GM19455 (cell line): ENCODE measurements at regions not wholly inside any gene's neighbourhood (a gene's known extent, or its start where the extent isn't known, plus 50 kb on each side); places are given as distances from the start of the nearest gene placed in this dataset.
A peak's percentile ranks its signal among the peaks of the same experiment; 100 is the strongest.
"Not testable (repeated sequence)": the region's sequence is repeated elsewhere in the genome, so short reads cannot be mapped to it uniquely, and the experiment has no call there.

Experiments used
- ATAC-seq: cut with Tn5 transposase; IDR thresholded peaks from one replicate; pipeline ENCODE4 v1.9.1; 2021; ENCODE audit not compliant: unreplicated experiment

- ATAC-seq = not testable (repeated sequence)
These were observed 82.3 kb upstream of the PRDX6 start for GRCh38 chr1:173394813-173395212.

GRCh38 chr1:173395762-173396161 lies 81.4 kb upstream of the PRDX6 start:
- ATAC-seq = no peak

DNA sequence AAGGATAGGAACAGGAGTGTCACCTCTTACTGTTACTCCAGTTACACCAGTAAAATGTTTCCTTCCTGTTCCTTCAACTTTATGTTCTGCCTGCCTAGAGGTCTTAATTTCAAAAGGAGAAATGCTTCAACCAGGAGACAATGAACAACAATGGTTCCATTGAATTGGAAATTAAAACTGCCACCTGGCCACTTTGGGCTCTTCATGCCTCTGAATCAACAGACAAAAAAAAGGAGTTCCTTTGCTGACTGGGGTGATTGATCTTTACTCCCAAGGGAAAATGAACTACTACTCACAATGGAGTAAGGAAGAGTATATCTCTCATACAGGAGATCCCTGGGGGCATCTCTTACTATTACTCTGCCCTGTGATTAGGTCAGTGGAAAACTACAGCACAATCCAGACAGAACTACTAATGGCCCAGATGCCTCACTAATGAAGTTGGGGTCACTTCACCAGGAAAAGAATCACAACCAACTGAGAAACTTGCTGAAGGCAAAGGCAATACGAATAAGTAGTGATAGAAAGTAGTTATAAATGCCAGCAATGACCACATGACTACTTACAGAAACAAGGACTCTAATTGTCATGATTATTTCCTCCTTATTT lies 76.6 kb upstream of the PRDX6 start:
- no peak for ATAC-seq

DNA sequence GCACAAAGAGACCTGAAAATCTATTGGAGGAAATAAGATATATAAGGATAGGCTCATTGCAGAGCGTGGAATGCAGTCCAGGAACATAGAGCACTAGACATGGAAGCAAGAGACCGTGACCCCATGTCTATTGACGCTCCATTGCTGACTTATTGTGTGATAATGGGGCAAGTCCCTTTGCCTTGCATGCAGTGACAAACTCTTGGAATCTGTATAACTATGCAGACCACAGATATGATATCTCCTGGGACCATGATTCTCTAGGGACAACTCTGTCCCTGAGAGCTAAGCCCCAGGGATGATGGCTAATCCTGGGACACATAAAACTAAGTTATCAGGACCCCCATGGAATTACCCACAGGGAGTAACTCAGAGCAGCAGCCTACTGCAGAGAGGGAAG lies 73.1 kb upstream of the PRDX6 start:
- ATAC-seq = no peak

GRCh38 chr1:173405281-173405680 lies 71.9 kb upstream of the PRDX6 start:
- no peak for ATAC-seq

- no peak for ATAC-seq
These were observed 71.3 kb upstream of the PRDX6 start for GRCh38 chr1:173405834-173406233.

DNA sequence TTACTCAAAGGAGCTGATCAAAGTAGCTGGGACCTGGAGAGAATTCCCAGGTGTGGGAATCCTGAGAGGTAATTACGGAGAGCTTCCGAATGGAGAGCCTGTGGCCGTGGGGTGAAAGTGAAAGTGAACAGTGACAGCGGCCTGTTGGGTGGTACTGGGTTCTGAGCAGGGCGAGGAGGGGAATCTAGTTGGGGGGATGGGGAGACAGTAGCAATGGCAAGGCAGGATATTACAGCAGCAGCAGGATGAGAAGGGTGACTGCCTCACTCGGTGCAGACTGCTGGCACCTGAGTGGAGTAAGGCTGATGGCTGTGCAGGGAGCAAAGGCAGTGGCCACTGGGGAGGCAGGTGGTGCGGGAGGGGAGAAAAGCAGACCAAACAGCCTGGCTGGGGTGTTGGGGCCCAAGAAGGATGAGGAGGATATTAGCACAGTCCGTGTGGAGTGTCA lies 70.3 kb upstream of the PRDX6 start:
- no peak for ATAC-seq

- ATAC-seq = no peak
These were observed 69.3 kb upstream of the PRDX6 start for GRCh38 chr1:173407846-173408245.

- ATAC-seq = no peak
These were observed 68.2 kb upstream of the PRDX6 start for GRCh38 chr1:173408886-173409285.

GRCh38 chr1:173409613-173410012 lies 67.5 kb upstream of the PRDX6 start:
- ATAC-seq = no peak

GRCh38 chr1:173410133-173410793 lies 66.9 kb upstream of the PRDX6 start:
- ATAC-seq = peak; percentile 11

GRCh38 chr1:173410794-173411236 lies 66.3 kb upstream of the PRDX6 start:
- peak; percentile 37 for ATAC-seq

DNA sequence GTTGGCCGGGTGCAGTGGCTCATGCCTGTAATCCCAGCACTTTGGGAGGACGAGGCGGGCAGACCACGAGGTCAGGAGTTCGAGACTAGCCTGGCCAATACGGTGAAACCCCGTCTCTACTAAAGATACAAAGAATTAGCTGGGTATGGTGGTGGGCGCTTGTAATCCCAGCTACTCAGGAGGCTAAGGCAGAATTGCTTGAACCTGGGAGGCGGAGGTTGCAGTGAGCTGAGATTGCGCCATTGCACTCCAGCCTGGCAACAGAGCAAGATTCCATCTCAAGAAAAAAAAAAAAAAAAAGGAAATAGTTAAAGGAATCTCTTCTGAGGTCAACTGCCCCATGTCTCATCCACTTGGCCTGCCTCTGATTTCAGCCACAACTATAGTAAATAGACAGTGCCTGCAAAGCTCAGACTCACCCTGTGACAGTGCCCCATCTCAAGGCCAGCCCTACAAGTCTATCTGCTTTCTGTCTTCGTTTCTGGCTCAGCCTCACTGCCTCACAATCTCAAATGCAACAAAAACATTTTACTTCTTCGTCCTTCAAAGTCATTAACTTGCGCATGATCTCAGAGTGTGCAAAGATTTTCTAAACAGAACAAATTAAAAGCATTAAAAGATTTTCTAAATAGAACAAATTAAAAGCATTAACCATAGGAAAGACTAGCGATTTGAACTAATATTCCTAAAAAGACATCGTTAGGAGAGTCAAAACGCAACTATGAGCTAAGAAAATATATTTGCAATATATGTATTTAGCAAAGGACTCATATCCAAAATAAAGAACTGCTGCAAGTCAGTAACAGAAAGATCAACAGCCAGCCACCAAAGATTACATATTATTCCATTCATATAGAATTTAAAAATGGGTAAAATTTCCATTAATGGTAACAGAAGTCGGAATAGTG lies 65.0 kb upstream of the PRDX6 start:
- ATAC-seq = no peak

DNA sequence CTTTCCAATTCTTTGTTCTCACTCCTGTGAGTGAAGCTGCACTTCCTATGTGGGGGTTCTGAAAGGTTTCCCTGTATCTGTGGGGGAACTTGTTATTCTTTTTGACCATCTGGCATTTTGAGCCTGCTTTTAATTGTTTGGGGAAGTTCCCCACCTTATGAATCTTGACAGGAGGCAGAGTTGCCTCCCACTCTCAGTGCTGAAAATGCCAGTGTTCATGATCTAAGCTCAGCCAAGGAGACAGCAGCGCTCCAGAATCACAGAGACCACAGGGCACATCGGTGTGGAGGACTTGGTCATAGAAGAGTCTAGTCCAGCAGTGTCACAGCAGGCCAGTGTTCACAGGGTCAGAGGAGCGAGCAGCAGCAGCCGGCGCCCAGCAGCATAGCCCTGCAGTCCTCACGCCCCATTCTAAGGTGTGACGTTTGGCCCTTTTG lies 63.8 kb upstream of the PRDX6 start:
- ATAC-seq = no peak

GRCh38 chr1:173414136-173414535 lies 63.0 kb upstream of the PRDX6 start:
- peak; percentile 43 for ATAC-seq

- ATAC-seq = no peak
These were observed 62.5 kb upstream of the PRDX6 start for GRCh38 chr1:173414539-173415226.

GRCh38 chr1:173415490-173415889 lies 61.6 kb upstream of the PRDX6 start:
- ATAC-seq = peak; percentile 34

DNA sequence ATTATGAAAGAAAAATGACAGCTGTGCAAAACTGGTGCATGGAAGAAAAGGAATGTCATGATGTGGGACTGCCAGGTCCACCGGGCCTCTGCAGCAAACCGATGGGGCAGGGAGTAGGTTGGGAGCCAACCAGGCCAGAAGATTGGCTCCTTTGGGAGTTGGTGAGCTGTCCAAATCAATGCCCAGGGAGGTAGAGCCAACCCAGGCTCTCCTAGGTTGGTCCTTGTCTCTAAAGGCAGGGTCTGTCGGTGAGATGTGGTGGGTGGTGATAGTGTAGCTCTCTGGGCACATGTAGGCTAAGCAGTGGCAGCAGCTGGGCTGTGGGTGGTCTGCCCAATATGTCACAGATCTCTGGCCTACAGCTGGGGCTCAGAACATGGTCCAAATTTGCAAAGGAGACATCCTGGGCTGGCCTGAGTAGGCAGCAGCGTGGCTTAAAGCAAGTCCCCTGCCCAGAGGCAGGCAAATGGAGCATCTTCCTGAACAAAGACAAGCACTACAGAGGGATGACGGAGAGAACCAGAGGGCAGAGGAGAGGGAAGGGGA lies 61.2 kb upstream of the PRDX6 start:
- peak; percentile 8 for ATAC-seq

DNA sequence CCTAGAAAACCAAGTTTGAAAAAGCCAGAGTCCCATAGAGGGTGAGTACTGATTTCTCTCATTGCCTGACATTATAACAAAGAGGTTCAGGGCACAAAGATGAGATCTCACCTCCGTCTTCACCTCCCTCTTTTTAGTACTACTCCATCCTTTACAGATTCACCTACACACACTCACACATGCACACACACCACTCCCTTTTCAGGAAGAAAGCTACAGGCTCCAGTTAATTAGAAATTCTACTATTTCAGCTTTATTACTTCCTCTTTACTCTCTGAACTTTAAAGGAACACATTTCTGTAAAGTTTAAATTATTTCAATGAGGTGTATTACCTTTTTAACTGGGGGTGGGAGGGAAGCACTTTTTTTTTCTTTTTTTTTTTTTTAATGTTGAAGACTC lies 59.6 kb upstream of the PRDX6 start:
- ATAC-seq = no peak

DNA sequence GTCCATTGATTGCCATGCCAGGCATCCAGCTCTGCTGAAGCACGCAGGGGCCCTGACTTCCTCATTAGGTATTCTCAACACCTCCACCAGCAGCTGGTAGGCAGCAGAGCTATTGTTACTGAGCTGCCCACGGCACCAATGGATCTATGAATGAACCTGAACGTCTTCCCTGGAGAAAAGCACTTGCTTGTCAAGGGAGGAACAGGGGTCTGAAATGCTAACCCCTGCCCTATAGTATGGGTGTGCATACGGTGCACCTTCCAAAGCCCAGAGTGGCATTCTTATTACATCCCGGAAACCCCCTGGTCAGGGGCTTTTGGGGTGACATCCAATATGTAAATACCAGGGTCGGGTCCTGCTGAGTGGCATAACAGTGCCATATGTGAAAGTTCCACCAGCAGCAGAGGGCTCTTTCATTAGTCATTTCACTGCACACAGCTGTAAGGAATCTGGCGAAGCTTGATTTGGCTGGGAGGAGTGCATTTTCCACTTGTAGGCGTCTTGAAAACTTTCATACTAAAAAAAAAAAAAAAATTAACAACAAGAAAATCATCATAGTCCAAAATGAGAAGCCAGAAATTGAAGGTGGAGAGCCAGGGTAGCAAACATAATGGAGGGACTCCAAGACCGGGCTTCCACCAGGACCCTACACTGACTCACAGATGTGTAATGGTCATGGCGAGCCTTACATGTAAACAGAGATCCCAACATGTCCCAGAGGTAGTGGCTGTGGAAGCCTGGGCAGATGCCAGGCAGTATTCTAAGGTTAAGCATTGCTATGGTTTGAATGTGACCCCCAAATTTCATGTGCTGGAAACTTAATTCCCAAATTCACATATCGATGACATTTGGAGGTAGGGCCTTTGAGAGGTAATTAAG lies 58.8 kb upstream of the PRDX6 start:
- no peak for ATAC-seq
